GM12892 (cell line): ENCODE measurements at regions not wholly inside any gene's neighbourhood (a gene's known extent, or its start where the extent isn't known, plus 50 kb on each side); places are given as distances from the start of the nearest gene placed in this dataset.

Experiments
- POLR2A ChIP-seq: IDR thresholded peaks from 2 replicates; pipeline ENCODE4 v1.6.1; 2011; ENCODE audit warnings: low read depth, low read length, control low read depth
- TAF1 ChIP-seq: IDR thresholded peaks from 2 replicates; pipeline ENCODE4 v1.6.1; 2011; ENCODE audit warnings: low read depth, mild to moderate bottlenecking, control low read depth, low read length, borderline replicate concordance

- TF ChIP-seq TAF1 (no peak), POLR2A (no peak)
These were observed 898.7 kb downstream of the BCL11A start for GRCh38 chr2:59654710-59655109.
